IMR-90 (cell line): ENCODE measurements at regions not wholly inside any gene's neighbourhood (a gene's known extent, or its start where the extent isn't known, plus 50 kb on each side); places are given as distances from the start of the nearest gene placed in this dataset.

Experiments used
- ATAC-seq: fragments of 200-7000 bp; cut with Tn5 transposase; 2 replicates; pipeline ENCODE4 v1.9.1; 2020; ENCODE audit warnings: low read depth, mild to moderate bottlenecking, moderate library complexity
- BruUV-seq: library from RNA; stranded (reverse); fragments of 400-500 nt; replicated peaks from 2 replicates; lab custom pipeline; 2021; lab: Mats Ljungman, UMichigan
- CTCF ChIA-PET: fragments of 300-600 bp; formaldehyde crosslinking; extraction: SDS; loops from one replicate; lab custom pipeline; 2021; ENCODE audit warnings: antibody characterized with exemption; lab: Yijun Ruan, JAX
- POLR2A ChIA-PET: fragments of 300-600 bp; sonication (Branson Sonifier 250); formaldehyde crosslinking; loops from one replicate; lab custom pipeline; 2022; ENCODE audit warnings: antibody characterized with exemption; ENCODE audit not compliant: unreplicated experiment; lab: Charles Lee
- DNase-seq: peaks from one replicate; pipeline ENCODE4 v3.0.0; 2013
- H2AFZ ChIP-seq: replicated peaks from 2 replicates; pipeline ENCODE3; 2013; ENCODE audit warnings: low read length, mild to moderate bottlenecking; ENCODE audit not compliant: poor library complexity
- H2AK5ac ChIP-seq: 2 replicates; pipeline ENCODE4 v1.6.1; 2013; ENCODE audit warnings: low read depth, low read length, inconsistent platforms
- H2AK9ac ChIP-seq: replicated peaks from 2 replicates; pipeline ENCODE3; 2013; ENCODE audit warnings: mild to moderate bottlenecking, low read depth, low read length, moderate library complexity; ENCODE audit not compliant: poor library complexity
- H2BK120ac ChIP-seq: 2 replicates; pipeline ENCODE4 v1.6.1; 2013; ENCODE audit warnings: low read depth, low read length, inconsistent platforms
- H2BK15ac ChIP-seq: 3 replicates; pipeline ENCODE4 v1.6.1; 2013; ENCODE audit warnings: low read depth, low read length, inconsistent platforms
- H2BK20ac ChIP-seq: 2 replicates; pipeline ENCODE4 v1.6.1; 2013; ENCODE audit warnings: low read depth, mild to moderate bottlenecking, inconsistent platforms, low read length, moderate library complexity
- H2BK5ac ChIP-seq: 2 replicates; pipeline ENCODE4 v1.6.1; 2013; ENCODE audit warnings: mild to moderate bottlenecking, low read depth, low read length, inconsistent platforms; ENCODE audit not compliant: poor library complexity, severe bottlenecking
- H3K14ac ChIP-seq: replicated peaks from 2 replicates; pipeline ENCODE4 v1.6.1; 2013; ENCODE audit warnings: low read depth, low read length, inconsistent platforms
- H3K18ac ChIP-seq: 2 replicates; pipeline ENCODE4 v1.6.1; 2013; ENCODE audit warnings: low read depth, low read length, control low read depth
- H3K23ac ChIP-seq: 2 replicates; pipeline ENCODE4 v1.6.1; 2013; ENCODE audit warnings: low read depth, low read length, inconsistent platforms
- H3K27ac ChIP-seq: 2 replicates; pipeline ENCODE4 v1.5.1; 2013; ENCODE audit warnings: mild to moderate bottlenecking, control low read depth, low read length; ENCODE audit not compliant: insufficient read depth
- H3K27me3 ChIP-seq: 2 replicates; pipeline ENCODE4 v1.6.1; 2013; ENCODE audit warnings: low read length; ENCODE audit not compliant: control insufficient read depth, insufficient read depth
- H3K36me3 ChIP-seq: 2 replicates; pipeline ENCODE4 v1.6.1; 2013; ENCODE audit warnings: low read length, mixed read lengths; ENCODE audit not compliant: control insufficient read depth, insufficient read depth
- H3K4ac ChIP-seq: 2 replicates; pipeline ENCODE4 v1.6.1; 2013; ENCODE audit warnings: low read depth, low read length, inconsistent platforms
- H3K4me1 ChIP-seq: 2 replicates; pipeline ENCODE4 v1.6.1; 2013; ENCODE audit warnings: low read length, mixed read lengths; ENCODE audit not compliant: control insufficient read depth, insufficient read depth
- H3K4me2 ChIP-seq: 2 replicates; pipeline ENCODE4 v1.6.1; 2013; ENCODE audit warnings: low read depth, mild to moderate bottlenecking, control low read depth, low read length, moderate library complexity
- H3K4me3 ChIP-seq: 2 replicates; pipeline ENCODE4 v1.5.1; 2013; ENCODE audit warnings: low read depth, mild to moderate bottlenecking, control low read depth, low read length, moderate library complexity; ENCODE audit not compliant: insufficient read depth
- H3K56ac ChIP-seq: 2 replicates; pipeline ENCODE4 v1.6.1; 2013; ENCODE audit warnings: low read length, inconsistent platforms; ENCODE audit not compliant: insufficient read depth; ENCODE audit errors: extremely low read depth
- H3K79me1 ChIP-seq, 2 experiments: 2 replicates each; pipeline ENCODE4 v1.6.1; 2013; ENCODE audit warnings: low read length in 2 of 2, inconsistent platforms in 1 of 2, low read depth in 1 of 2
- H3K9ac ChIP-seq: 2 replicates; pipeline ENCODE4 v1.6.1; 2013; ENCODE audit warnings: low read depth, low read length, control low read depth
- H3K9me1 ChIP-seq: 2 replicates; pipeline ENCODE4 v1.6.1; 2013; ENCODE audit warnings: low read length, inconsistent platforms; ENCODE audit not compliant: insufficient read depth
- H3K9me3 ChIP-seq: 2 replicates; pipeline ENCODE4 v1.6.1; 2013; ENCODE audit warnings: low read length; ENCODE audit not compliant: control insufficient read depth, insufficient read depth
- H4K20me1 ChIP-seq: 2 replicates; pipeline ENCODE4 v1.6.1; 2013; ENCODE audit warnings: low read length, inconsistent platforms; ENCODE audit not compliant: insufficient read depth
- H4K5ac ChIP-seq: 2 replicates; pipeline ENCODE4 v1.6.1; 2013; ENCODE audit warnings: mild to moderate bottlenecking, low read depth, low read length, control low read depth
- H4K8ac ChIP-seq, 2 experiments: 2 replicates each; pipeline ENCODE4 v1.6.1; 2013; ENCODE audit warnings: low read depth in 2 of 2, low read length in 2 of 2, control low read depth in 1 of 2, inconsistent platforms in 1 of 2
- H4K91ac ChIP-seq: 2 replicates; pipeline ENCODE4 v1.6.1; 2013; ENCODE audit warnings: low read depth, low read length, inconsistent platforms; ENCODE audit not compliant: insufficient read depth
- BHLHE40 ChIP-seq: fragments of 150-350 bp; IDR thresholded peaks from 2 replicates; pipeline ENCODE4 v1.6.1; 2016; ENCODE audit warnings: mild to moderate bottlenecking, low read depth, low read length
- CHD1 ChIP-seq: IDR thresholded peaks from 2 replicates; pipeline ENCODE4 v1.6.1; 2012; ENCODE audit warnings: low read depth, low read length, improper control_type of control experiment
- FOS ChIP-seq: fragments of 150-350 bp; IDR thresholded peaks from 2 replicates; pipeline ENCODE4 v1.6.1; 2016; ENCODE audit warnings: low read depth, low read length
- MAFK ChIP-seq: IDR thresholded peaks from 2 replicates; pipeline ENCODE4 v1.6.1; 2012; ENCODE audit warnings: low read depth, low read length, improper control_type of control experiment
- NFE2L2 ChIP-seq: fragments of 150-350 bp; IDR thresholded peaks from 2 replicates; pipeline ENCODE4 v1.6.1; 2016; ENCODE audit warnings: low read depth, mild to moderate bottlenecking, low read length
- POLR2A ChIP-seq: IDR thresholded peaks from 2 replicates; pipeline ENCODE4 v1.6.1; 2012; ENCODE audit warnings: mild to moderate bottlenecking, low read depth, low read length
- RCOR1 ChIP-seq: IDR thresholded peaks from 2 replicates; pipeline ENCODE4 v1.6.1; 2012; ENCODE audit warnings: mild to moderate bottlenecking, low read length, improper control_type of control experiment; ENCODE audit not compliant: insufficient replicate concordance
- WGBS, 2 experiments: methylation state at CpG; one replicate each; pipeline versions ENCODE4 v1.1.5 to v1.1.7; 2013; ENCODE audit warnings: missing lambda C conversion rate in 2 of 2; ENCODE audit not compliant: insufficient read length in 1 of 2; ENCODE audit errors: extremely low coverage in 2 of 2; 5-methylcytosine and 5-hydroxymethylcytosine counted together
- dilution Hi-C: fragments of 300-500 bp; cut with HindIII; formaldehyde crosslinking; loops from one replicate; pipeline ENCODE4 v1.14.3; 2018; ENCODE audit warnings: low sequenced_read_pairs; ENCODE audit not compliant: unreplicated experiment
- in situ Hi-C: fragments of 300-500 bp; cut with MboI; formaldehyde crosslinking; loops from 3 replicates; pipeline ENCODE4 v1.14.3; 2019; ENCODE audit warnings: low sequenced_read_pairs, inconsistent platforms, mixed read lengths
- intact Hi-C: fragments of 100-400 bp; cut with micrococcal nuclease; formaldehyde crosslinking; loops from 2 replicates; pipeline ENCODE4 v1.10.0; 2022

GRCh38 chr5:54748527-54748926 lies 231.0 kb downstream of the SNX18 start:
- H2AFZ ChIP-seq, result peak overlapping the region; percentile 23
- H3K23ac ChIP-seq, result peak overlapping the region; percentile 41; the same call in 1 of the 2 replicates
- H2AK9ac ChIP-seq, result peak overlapping the region; percentile 57
- BruUV-seq, result no TSS peak
- H3K27ac ChIP-seq, result no peak overlapping the region
- no peak for ATAC-seq
- H3K4me2 ChIP-seq, result no peak overlapping the region
- peak overlapping the region; percentile 58; the same call in 1 of the 2 replicates for H3K18ac ChIP-seq
- 87% methylated on average over 2 of the region's 4 CpGs; no CpG with 5 or more reads in 1 of the 2 experiments for WGBS, 2 experiments
- peak overlapping the region; percentile 62; the same call in 1 of the 2 replicates for H4K5ac ChIP-seq
- H3K9me3 ChIP-seq, result no peaks in the 10 kb centered on the region
- no peak for DNase-seq
- H3K79me1 ChIP-seq, result peaks cover 0 to 41% of the 10 kb centered on the region in 2 experiments; a peak in 2 of 4 replicates
- POLR2A ChIA-PET, result no interaction called here
- H3K14ac ChIP-seq, result peak overlapping the region; percentile 73
- peak overlapping the region; percentile 100 for H2BK20ac ChIP-seq
- peaks cover 30% of the 10 kb centered on the region for H3K9me1 ChIP-seq
- H4K8ac ChIP-seq, result peak overlapping the region in 1 of 2 experiments; percentile 50; a peak in 1 of 4 replicates
- H2AK5ac ChIP-seq, result peak overlapping the region; percentile 91
- no peaks in the 10 kb centered on the region for H3K27me3 ChIP-seq
- intact Hi-C loops (no loop called here), in situ Hi-C loops (loop anchor here (25.0 kb wide), 1 partner anchor 414 kb away; the partner anchor contains the start of genes CDC20B and GPX8), dilution Hi-C loops (no loop called here)
- CTCF ChIA-PET, result interaction anchor here (0.8 kb wide), 1 partner anchor 10 kb away, joined by 4 read pairs; no protein-coding TSS in a partner anchor
- H3K9ac ChIP-seq, result no peak overlapping the region
- peak overlapping the region; percentile 97; the same call in 2 of the 3 replicates for H2BK15ac ChIP-seq
- no peak overlapping the region for H3K56ac ChIP-seq
- peak overlapping the region; percentile 99 for H2BK120ac ChIP-seq
- H3K4me3 ChIP-seq, result no peak overlapping the region
- H4K91ac ChIP-seq, result peak overlapping the region; percentile 79
- TF ChIP-seq MAFK, result no peak
- no peak for TF ChIP-seq BHLHE40
- no peak for TF ChIP-seq CHD1
- no peak for TF ChIP-seq POLR2A
- TF ChIP-seq NFE2L2, result no peak
- TF ChIP-seq FOS, result no peak
- TF ChIP-seq RCOR1, result no peak
- peaks cover 23% of the 10 kb centered on the region for H3K4me1 ChIP-seq
- no peak overlapping the region for H2BK5ac ChIP-seq
- no peaks in the 10 kb centered on the region for H4K20me1 ChIP-seq
- H3K4ac ChIP-seq, result peak overlapping the region; percentile 99
- no peaks in the 10 kb centered on the region for H3K36me3 ChIP-seq
